GM19239 (cell line): ENCODE measurements at regions not wholly inside any gene's neighbourhood (a gene's known extent, or its start where the extent isn't known, plus 50 kb on each side); places are given as distances from the start of the nearest gene placed in this dataset.

ENCODE experiments used
- DNase-seq: peaks from one replicate; pipeline ENCODE4 v3.0.0; 2011; ENCODE audit warnings: low spot score; ENCODE audit not compliant: insufficient read length
- FAIRE-seq: peaks from 2 replicates; lab custom pipeline; 2011; peaks lifted over from hg19 to GRCh38; lab: Jason Lieb, UNC

DNA sequence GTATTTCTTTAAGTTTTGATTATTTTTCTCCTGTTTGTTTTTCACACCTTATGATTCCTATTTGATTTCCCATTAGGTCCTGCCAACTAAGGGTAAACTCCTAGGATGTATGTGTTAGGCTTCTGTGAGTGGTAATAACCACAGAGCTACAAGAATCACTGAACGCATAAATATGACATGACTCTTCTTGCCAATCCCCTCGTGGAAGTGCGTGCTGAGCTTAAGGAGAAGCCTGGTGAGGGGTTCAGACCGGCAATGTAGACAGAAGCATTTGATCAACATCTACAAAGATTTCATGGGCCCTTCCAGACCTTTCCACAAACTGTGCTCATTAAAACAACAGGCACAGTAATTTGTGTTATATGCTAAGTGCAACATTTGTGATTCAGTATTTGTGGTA, 273.8 kb upstream of the SNX7 start:
- no peak for DNase-seq
- no peak for FAIRE-seq

- FAIRE-seq = no peak
- DNase-seq = no peak
These were observed 274.7 kb upstream of the SNX7 start for GRCh38 chr1:98386675-98387440.

GRCh38 chr1:98385652-98386051, 275.9 kb upstream of the SNX7 start:
- FAIRE-seq = no peak

GRCh38 chr1:98384461-98385141, 276.9 kb upstream of the SNX7 start:
- FAIRE-seq = no peak
- DNase-seq = no peak

More at GRCh38 chr1:98385652-98386051, 275.9 kb upstream of the SNX7 start:
- no peak for DNase-seq

DNA sequence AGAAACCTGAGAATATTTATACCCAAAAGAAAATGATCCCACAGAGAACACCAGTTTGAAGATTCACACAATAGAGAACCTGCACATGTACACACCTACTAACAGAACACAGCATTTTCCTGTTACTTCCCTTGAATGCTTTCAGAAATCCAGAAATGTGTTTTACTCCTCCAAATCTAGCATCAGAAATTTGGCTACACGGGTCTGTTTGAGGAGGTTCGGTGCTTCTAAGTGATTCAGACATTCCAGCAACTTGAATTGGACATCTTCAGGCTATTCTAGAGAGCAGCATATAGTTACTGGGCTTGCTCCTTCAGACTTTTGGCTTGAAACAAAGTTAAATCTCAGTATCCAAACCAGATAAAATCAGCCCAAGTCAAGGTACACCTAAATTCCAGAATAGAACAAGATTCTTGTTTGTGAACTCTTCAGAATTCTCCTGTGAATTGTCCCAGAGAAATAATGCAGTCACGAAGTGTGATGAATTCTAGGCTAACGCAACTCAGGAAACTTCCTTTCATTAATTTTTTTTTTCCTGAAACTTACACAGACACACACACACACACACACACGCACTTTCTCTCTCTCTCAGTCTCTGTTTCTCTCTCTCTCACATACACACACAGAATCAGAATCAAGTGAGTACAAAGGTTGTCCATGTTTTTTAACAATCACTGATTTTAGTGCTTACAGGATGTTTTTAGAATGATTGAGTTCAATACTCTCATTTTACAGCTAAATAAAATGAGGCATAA, 278.4 kb upstream of the SNX7 start:
- FAIRE-seq = no peak
- DNase-seq = no peak

- FAIRE-seq = no peak
- DNase-seq = no peak
These were observed 278.9 kb upstream of the SNX7 start for GRCh38 chr1:98382586-98382985.

- no peak for FAIRE-seq
- no peak for DNase-seq
These were observed 287.4 kb upstream of the SNX7 start for GRCh38 chr1:98374098-98374497.

DNA sequence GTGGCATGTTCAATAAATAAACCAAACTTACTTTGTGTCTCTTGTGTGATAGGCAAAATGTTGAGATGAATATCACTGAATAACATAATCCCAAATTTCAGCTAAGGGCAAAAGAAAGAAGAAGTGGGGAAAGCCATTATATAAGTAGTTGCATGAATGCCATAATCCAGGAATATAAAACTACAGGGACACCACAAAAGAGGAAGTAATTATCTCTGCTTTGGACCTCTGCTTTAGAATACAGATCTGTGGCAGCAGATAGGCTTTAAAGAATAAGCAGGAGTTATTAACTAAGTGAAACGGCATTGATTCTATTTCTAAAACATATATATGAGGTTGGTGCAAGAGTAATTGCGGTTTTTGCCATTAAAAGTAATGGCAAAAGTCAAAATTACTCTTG, 288.5 kb upstream of the SNX7 start:
- DNase-seq (no peak), FAIRE-seq (no peak)

- FAIRE-seq = no peak
- DNase-seq = no peak
These were observed 289.8 kb upstream of the SNX7 start for GRCh38 chr1:98371764-98372163.

DNA sequence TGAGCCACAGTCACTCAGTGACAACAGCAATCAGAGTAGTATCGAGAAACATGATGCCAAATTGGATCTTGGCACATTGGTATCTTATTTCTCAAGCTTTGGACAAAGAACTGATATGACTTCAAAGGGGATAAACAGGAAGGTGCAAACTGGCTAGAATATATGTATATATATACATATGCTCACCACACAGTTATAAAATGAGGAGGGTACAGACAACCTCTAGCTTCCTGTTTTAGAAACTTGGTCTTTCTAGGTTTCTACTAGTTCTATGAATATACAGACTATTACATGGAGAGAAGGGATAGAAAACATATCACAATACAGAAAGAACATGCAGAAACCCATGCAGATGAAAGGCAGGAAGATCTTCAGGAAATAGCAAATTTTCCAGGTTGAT, 292.1 kb upstream of the SNX7 start:
- FAIRE-seq = no peak
- DNase-seq = no peak

GRCh38 chr1:98368995-98369394, 292.5 kb upstream of the SNX7 start:
- no peak for FAIRE-seq
- no peak for DNase-seq

- FAIRE-seq = no peak
- no peak for DNase-seq
These were observed 294.1 kb upstream of the SNX7 start for GRCh38 chr1:98367426-98367825.

DNA sequence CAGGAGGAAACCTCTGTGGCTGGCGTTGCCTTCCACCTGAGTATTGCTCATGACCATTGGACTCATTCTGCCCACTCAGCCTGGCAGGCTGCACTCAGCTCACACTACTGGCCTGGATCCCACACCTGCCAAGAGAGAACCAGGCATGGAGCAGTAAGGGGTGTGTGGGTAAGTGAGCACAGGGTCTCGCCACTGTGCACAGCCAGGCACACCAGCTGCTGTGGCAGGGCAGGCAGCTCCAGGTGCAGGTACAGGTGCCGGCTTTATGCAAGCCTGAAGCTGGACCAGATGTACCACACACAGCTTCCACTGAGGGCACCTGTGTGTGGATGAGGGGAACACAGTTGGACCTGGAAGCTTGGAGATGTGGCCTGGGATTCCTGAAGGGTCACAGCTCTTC, 295.2 kb upstream of the SNX7 start:
- DNase-seq (no peak), FAIRE-seq (no peak)

- no peak for FAIRE-seq
These were observed 297.0 kb upstream of the SNX7 start for GRCh38 chr1:98364544-98364943.

GRCh38 chr1:98360864-98361263, 300.7 kb upstream of the SNX7 start:
- DNase-seq = no peak
- FAIRE-seq = no peak

More at GRCh38 chr1:98364544-98364943, 297.0 kb upstream of the SNX7 start:
- DNase-seq = no peak

DNA sequence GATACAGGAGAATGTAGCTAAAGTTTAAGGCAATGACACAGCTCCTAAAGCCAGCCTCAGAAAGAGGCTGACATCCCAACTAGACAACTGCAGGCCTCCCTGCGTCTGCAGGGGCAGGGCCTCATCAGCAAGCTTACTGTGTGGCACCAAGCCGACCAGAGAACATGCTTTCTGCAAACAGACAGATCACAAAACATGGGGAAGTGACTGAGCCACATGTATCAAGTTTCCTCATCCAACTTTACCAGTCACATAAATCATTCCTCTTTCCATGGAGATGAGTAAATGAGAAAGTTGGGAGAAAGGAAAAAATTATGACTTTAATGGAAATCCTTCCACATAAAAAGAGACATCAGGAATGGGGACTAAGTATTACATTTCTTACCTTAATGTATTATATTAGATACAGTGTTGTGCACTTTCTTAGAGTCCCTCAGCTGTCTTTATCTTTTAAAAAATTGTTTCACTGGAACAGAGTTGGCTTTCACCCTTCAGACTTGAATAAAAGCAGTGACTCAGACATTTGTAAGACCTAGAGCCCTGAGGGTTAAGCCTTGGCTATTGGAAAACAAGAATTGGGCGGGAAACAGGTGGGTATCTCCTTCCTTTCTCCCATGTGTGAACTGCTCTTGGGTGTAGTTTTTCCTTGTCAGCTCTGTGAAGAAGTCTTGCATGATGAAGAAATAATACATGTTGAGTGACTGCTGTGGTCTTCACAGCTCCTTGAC, 305.7 kb upstream of the SNX7 start:
- no peak for FAIRE-seq
- DNase-seq = no peak

- FAIRE-seq (no peak), DNase-seq (no peak)
These were observed 309.1 kb upstream of the SNX7 start for GRCh38 chr1:98352378-98352777.

GRCh38 chr1:98351561-98351960, 310.0 kb upstream of the SNX7 start:
- FAIRE-seq (no peak), DNase-seq (no peak)

DNA sequence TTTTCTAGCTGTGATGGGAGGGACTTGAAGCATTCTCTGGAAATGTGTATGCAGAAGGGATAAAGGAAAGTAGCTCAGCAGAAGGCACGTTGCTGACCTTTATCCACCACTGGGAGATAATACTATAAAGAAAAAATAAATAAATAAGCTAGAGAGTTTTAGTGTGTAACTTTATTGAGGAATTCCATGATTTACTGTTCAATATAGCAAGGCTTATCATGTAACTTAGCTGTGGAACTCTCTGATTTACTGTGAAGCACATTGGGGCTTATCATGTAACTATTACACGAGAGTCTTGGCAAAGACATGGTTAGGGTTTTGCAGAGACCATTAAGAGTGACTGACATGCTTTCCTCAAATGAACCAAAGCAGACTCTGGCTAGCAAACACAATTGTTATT, 316.1 kb upstream of the SNX7 start:
- no peak for FAIRE-seq
- DNase-seq = no peak

DNA sequence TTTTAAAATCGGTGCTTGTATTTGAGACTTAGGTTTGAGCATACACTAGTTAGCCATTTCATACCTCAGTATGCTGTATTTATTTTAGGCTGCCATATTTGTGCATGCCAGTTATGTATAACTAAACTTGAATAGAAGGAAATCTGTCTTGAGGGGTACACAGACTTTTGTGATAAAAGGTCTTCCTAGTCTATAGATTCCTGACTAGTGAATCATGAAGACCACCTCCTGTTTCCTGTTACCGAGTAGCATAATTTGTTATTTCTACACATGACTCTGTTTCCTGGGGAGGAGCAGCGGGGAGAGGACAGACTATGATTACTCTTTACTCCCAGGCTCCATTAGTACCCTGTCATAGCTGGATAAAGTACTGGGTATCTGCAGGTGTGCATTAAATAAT, 316.8 kb upstream of the SNX7 start:
- DNase-seq (no peak), FAIRE-seq (no peak)

- DNase-seq (no peak), FAIRE-seq (no peak)
These were observed 319.0 kb upstream of the SNX7 start for GRCh38 chr1:98342566-98342965.
